GM18861 (cell line): ENCODE measurements at regions not wholly inside any gene's neighbourhood (a gene's known extent, or its start where the extent isn't known, plus 50 kb on each side); places are given as distances from the start of the nearest gene placed in this dataset.
A peak's percentile ranks its signal among the peaks of the same experiment; 100 is the strongest.

Source experiments
- ATAC-seq: cut with Tn5 transposase; IDR thresholded peaks from one replicate; pipeline ENCODE4 v1.9.1; 2021; ENCODE audit not compliant: unreplicated experiment

- no peak for ATAC-seq
These were observed 181.3 kb upstream of the SPAG17 start for GRCh38 chr1:118366286-118366685.

GRCh38 chr1:118364882-118365281, 179.9 kb upstream of the SPAG17 start:
- no peak for ATAC-seq

GRCh38 chr1:118363396-118363795, 178.4 kb upstream of the SPAG17 start:
- no peak for ATAC-seq

- ATAC-seq = no peak
These were observed 175.8 kb upstream of the SPAG17 start for GRCh38 chr1:118360817-118361216.

- ATAC-seq = no peak
These were observed 161.9 kb upstream of the SPAG17 start for GRCh38 chr1:118346936-118347335.

- no peak for ATAC-seq
These were observed 156.2 kb upstream of the SPAG17 start for GRCh38 chr1:118340928-118341910.

- ATAC-seq = no peak
These were observed 154.5 kb upstream of the SPAG17 start for GRCh38 chr1:118339400-118340124.

- ATAC-seq = no peak
These were observed 153.9 kb upstream of the SPAG17 start for GRCh38 chr1:118338936-118339335.

GRCh38 chr1:118337346-118337745, 152.3 kb upstream of the SPAG17 start:
- no peak for ATAC-seq

GRCh38 chr1:118335331-118335732, 150.3 kb upstream of the SPAG17 start:
- ATAC-seq = peak; percentile 99

GRCh38 chr1:118334506-118334905, 149.5 kb upstream of the SPAG17 start:
- no peak for ATAC-seq

- no peak for ATAC-seq
These were observed 148.7 kb upstream of the SPAG17 start for GRCh38 chr1:118333601-118334210.

- no peak for ATAC-seq
These were observed 142.1 kb upstream of the SPAG17 start for GRCh38 chr1:118326960-118327629.

GRCh38 chr1:118325550-118326225, 140.7 kb upstream of the SPAG17 start:
- no peak for ATAC-seq

- ATAC-seq = no peak
These were observed 138.2 kb upstream of the SPAG17 start for GRCh38 chr1:118323246-118323645.

- ATAC-seq = no peak
These were observed 137.3 kb upstream of the SPAG17 start for GRCh38 chr1:118322331-118322730.

- ATAC-seq = no peak
These were observed 136.8 kb upstream of the SPAG17 start for GRCh38 chr1:118321840-118322239.

- ATAC-seq = no peak
These were observed 133.0 kb upstream of the SPAG17 start for GRCh38 chr1:118317842-118318614.

GRCh38 chr1:118306851-118307250, 121.8 kb upstream of the SPAG17 start:
- ATAC-seq = no peak
